HG03060 (cell line): ENCODE measurements at regions not wholly inside any gene's neighbourhood (a gene's known extent, or its start where the extent isn't known, plus 50 kb on each side); places are given as distances from the start of the nearest gene placed in this dataset.
"Not testable (repeated sequence)": the region's sequence is repeated elsewhere in the genome, so short reads cannot be mapped to it uniquely, and the experiment has no call there.

Experiments
- ATAC-seq: cut with Tn5 transposase; IDR thresholded peaks from one replicate; pipeline ENCODE4 v1.9.1; 2021; ENCODE audit warnings: low read depth, moderate number of reproducible peaks; ENCODE audit not compliant: unreplicated experiment

DNA sequence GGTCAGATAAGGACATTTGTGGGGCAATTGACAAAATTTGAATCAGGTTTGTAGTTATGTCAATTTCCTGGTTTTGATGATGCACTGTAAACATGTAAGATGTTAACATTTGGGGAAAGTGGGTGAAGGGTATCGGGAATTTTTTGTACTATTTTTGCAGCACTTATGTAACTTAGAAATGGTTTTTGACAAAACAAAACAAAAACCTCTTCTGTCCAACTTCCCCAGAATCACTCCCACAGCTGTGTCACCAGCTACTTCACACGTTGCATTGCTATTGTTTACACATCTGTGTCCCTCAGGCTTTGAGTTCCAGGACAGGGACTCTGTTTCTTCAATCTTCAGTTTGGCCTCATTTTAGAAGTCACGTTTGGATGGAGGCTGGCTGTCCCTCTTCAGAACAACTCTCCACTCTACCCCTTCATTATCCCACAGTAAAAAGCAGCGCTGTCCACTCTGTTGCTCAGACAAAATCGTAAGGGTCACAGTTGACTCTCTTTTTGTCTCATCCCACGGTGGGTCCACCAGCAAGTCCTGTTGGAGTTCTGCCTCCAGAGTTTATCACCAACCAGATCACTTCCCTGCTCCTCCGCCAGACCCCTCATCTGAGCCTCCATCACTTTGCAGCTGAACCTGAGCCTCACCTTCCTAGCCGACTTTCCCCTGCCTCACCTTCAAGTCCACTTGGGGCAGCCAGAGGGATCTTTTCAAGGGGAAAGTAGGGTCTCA is 63.2 kb downstream of the NENF start:
- no peak for ATAC-seq

DNA sequence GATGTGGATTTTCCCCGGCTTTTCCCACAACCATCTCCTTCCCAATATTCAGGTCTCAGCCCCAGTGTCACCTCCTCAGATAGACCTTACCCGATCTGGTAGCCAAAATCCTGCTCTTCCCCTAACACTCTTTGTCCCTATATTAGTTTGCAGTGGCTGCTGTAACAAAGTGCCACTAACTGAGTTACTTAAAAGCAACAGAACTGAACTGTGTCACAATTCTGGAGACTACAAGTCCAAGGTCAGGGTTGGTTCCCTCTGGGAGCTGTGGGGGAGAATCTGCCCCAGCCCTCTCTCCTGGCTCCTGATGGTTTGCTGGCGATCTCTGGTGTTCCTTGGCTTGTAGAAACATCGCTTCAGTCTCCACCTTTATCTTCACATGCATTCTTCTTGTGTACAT is 64.0 kb downstream of the NENF start:
- ATAC-seq: no peak

DNA sequence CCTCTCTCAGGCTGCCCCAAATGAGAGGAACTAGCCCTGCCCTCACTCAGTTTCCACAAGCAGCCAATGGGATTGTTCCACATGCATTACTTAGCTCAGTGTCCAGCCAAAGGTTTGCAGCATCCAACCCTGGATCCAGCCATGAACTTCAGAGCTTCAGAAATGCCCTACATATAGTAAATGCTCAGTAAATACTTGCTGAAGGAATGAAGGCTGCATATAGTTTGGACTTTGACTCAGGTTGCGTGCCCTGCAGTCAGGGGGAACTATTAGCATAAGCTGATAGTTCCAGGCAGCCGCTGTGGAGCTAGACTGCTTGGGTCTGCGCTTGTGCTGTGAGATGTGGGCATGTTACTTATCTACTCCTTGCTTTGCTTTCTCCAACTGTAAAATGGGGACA is 64.8 kb downstream of the NENF start:
- ATAC-seq: no peak

- ATAC-seq: no peak
These were observed 65.7 kb downstream of the NENF start for GRCh38 chr1:212498283-212499040.

DNA sequence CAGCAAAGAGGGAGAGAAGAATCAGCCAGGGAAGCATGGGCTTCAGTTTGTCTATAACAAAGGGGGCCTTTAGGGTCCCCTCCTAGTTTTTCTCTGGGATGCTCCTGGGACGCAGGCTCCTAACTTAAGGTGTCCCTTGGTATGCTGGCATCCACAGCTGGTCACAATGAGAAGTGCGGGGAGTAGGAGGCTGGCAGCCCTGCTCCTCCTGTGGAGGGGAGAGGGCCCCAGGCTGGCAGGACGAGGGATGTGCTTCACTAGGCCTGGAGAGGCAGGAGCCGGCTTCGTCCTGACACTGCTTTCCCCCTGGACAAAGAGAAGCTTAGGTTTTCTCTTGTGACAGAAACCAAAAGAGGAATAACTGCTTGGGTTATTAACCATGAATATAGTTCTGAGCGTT is 67.6 kb downstream of the NENF start:
- no peak for ATAC-seq

- ATAC-seq: no peak
These were observed 68.3 kb downstream of the NENF start for GRCh38 chr1:212500983-212501382.

GRCh38 chr1:212503714-212504113 is 71.0 kb downstream of the NENF start:
- no peak for ATAC-seq

- ATAC-seq: no peak
These were observed 71.6 kb downstream of the NENF start for GRCh38 chr1:212504171-212504803.

- ATAC-seq: no peak
These were observed 73.9 kb downstream of the NENF start for GRCh38 chr1:212506666-212507065.

DNA sequence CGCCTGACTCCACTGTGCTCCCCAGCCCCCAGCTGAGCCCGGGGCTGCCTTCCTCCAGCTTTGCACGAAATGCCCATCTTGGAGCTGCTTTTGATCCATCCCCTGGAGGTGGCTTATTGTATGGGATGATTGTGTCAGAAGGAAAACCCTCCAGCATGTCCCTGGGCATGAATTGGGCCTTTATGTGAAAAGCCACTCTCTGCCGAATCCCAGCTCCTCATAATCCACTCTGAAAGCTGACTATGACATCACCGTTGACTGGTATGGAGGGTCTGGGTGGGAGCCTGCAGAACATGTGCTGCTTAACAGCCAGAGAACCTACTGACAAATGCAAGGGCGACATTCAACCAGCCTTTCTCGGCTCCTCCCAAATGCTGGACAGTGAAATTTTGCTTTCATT is 74.6 kb downstream of the NENF start:
- ATAC-seq: no peak

GRCh38 chr1:212512816-212513559 is 80.3 kb downstream of the NENF start:
- no peak for ATAC-seq

GRCh38 chr1:212513586-212513985 is 80.9 kb downstream of the NENF start:
- ATAC-seq: no peak

- no peak for ATAC-seq
These were observed 81.4 kb downstream of the NENF start for GRCh38 chr1:212514056-212514614.

- ATAC-seq: no peak
These were observed 82.1 kb downstream of the NENF start for GRCh38 chr1:212514782-212515181.

DNA sequence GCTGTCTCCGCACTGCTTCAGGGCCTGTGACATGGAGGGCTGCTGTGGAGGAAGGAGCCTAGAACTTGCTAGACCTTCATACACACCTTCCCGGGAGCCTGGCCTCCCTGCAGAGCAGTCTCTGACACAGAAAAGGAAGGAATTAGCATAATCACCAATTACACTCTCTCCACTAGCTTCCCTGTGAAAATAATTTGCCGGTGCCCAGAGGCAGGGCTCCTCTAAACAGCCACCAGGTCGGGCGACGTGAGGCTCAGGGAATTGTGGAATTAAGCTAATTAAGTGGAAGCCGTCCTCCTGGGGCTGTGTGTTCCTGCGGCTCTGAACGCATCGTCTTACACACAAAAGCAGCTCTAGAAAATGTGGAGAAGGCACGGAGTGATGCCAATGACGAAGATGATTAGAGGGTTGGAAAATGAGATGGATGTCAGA is 82.6 kb downstream of the NENF start:
- ATAC-seq: no peak

DNA sequence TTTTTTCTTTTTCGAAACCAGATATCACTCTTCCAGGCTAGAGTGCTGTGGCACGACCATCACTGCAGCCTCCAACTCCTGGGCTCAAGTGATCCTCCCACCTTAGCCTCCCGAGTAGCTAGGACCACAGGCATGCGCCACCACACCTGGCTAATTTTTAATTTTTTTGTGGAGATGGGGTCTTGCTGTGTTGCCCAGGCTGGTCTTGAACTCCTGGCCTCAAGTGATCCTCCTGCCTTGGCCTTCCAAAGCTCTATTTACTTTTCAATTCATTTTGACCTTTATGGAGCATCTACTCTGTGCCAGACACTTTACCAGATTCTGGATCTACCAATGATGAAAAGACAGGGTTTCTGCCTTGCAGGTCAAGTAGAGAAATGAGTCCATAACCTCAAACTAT is 83.3 kb downstream of the NENF start:
- ATAC-seq: not testable (repeated sequence)

DNA sequence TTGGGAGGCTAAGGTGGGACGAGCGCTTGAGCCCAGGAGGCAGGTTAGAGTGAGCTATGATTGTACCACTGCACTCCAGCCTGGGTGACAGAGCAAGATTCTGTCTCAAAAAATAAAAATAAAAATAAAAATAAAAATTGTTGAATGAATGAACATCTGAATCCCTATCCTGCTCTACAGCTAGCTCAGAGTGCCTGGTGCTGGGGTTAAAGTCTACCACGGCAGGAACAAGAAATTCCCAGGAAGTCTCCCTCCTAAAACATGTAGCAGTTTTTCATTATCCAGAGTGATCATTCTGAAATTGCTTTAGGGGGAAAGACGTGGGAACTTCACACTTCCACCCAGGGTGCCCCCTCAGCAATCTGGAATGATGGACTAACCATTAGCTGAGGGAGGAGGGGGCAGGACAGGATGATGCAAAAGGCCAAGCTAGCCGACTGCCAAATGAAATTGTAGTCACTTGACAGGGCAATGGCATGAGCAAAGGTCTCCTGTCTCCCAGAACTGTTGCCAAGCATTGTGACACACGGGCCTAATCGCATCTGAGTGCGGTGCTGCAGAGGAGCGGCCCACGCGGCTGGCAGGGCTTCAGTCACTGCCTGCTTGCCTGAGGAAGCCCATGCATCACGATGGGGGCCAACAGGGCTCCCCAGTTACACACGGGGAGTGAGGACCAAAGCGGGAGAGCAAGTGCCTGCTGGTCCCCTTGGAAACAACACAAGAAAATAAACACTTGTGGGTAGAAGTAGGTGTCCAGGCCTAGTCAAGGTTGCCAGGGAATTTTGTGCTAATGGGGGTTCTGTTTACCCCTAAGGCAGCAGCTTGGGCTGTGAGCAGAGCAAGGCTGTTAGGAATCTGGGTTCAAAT is 85.7 kb downstream of the NENF start:
- no peak for ATAC-seq

DNA sequence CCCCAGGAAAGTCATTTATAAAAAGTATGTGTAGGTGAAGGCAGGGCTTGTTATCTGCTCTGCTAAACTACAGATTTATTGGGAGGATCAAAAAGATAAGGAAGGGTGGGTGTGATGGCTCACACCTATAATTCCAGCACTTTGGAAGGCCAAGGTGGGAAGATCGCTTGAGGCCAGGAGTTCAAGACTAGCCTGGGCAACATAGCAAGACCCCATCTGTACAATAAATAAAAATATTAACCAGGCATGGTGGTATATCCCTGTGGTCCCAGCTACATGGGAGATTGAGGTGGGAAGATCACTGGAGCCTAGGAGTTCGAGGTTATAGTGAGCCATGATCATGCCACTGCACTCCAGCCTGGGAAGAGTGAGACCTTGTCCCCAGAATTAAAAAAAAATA is 86.4 kb downstream of the NENF start:
- ATAC-seq: no peak

GRCh38 chr1:212520299-212520698 is 87.6 kb downstream of the NENF start:
- no peak for ATAC-seq

- no peak for ATAC-seq
These were observed 87.8 kb upstream of the ATF3 start for GRCh38 chr1:212520746-212521145.
